H9 (cell line): ENCODE measurements at regions not wholly inside any gene's neighbourhood (a gene's known extent, or its start where the extent isn't known, plus 50 kb on each side); places are given as distances from the start of the nearest gene placed in this dataset.

ENCODE experiments used
- DNase-seq: peaks from one replicate; pipeline ENCODE4 v3.0.0-alpha.2; 2017
- H2AFZ ChIP-seq: one replicate; pipeline ENCODE4 v1.6.1; 2013; ENCODE audit warnings: mild to moderate bottlenecking, low read length, control low read depth, moderate library complexity
- H2AK5ac ChIP-seq: 2 replicates; pipeline ENCODE4 v1.6.1; 2013; ENCODE audit warnings: low read length, control low read depth, mixed read lengths; ENCODE audit not compliant: insufficient read length
- H2BK120ac ChIP-seq: one replicate; pipeline ENCODE4 v1.6.1; 2013; ENCODE audit warnings: low read depth, mild to moderate bottlenecking, low read length, control low read depth, inconsistent platforms; ENCODE audit not compliant: poor library complexity, severe bottlenecking
- H2BK12ac ChIP-seq: 2 replicates; pipeline ENCODE4 v1.6.1; 2013; ENCODE audit warnings: low read length, control low read depth, mixed read lengths, low read depth; ENCODE audit not compliant: insufficient read length
- H2BK15ac ChIP-seq: 2 replicates; pipeline ENCODE4 v1.6.1; 2013; ENCODE audit warnings: low read depth, low read length, control low read depth
- H2BK20ac ChIP-seq: one replicate; pipeline ENCODE4 v1.6.1; 2013; ENCODE audit warnings: low read depth, mild to moderate bottlenecking, low read length, control low read depth, inconsistent platforms; ENCODE audit not compliant: poor library complexity, severe bottlenecking
- H2BK5ac ChIP-seq: 2 replicates; pipeline ENCODE4 v1.6.1; 2013; ENCODE audit warnings: low read length, control low read depth, mixed read lengths; ENCODE audit not compliant: insufficient read length
- H3K14ac ChIP-seq: 2 replicates; pipeline ENCODE4 v1.6.1; 2013; ENCODE audit warnings: low read length, control low read depth; ENCODE audit not compliant: insufficient read depth
- H3K18ac ChIP-seq: 2 replicates; pipeline ENCODE4 v1.6.1; 2013; ENCODE audit warnings: low read depth, mild to moderate bottlenecking, mixed read lengths, low read length, control low read depth; ENCODE audit not compliant: insufficient read length
- H3K23ac ChIP-seq: 2 replicates; pipeline ENCODE4 v1.6.1; 2013; ENCODE audit warnings: low read length, control low read depth, mixed read lengths, low read depth; ENCODE audit not compliant: insufficient read length
- H3K23me2 ChIP-seq: 2 replicates; pipeline ENCODE4 v1.6.1; 2013; ENCODE audit warnings: low read depth, mild to moderate bottlenecking, mixed read lengths, low read length, control low read depth; ENCODE audit not compliant: insufficient read length, poor library complexity, severe bottlenecking
- H3K27ac ChIP-seq: 2 replicates; pipeline ENCODE4 v1.5.1; 2013; ENCODE audit warnings: low read length, control low read depth, mixed read lengths, low read depth; ENCODE audit not compliant: insufficient read length
- H3K27me3 ChIP-seq: 2 replicates; pipeline ENCODE4 v1.6.1; 2013; ENCODE audit warnings: low read length, control low read depth, inconsistent platforms; ENCODE audit not compliant: insufficient read depth
- H3K4ac ChIP-seq: 2 replicates; pipeline ENCODE4 v1.6.1; 2013; ENCODE audit warnings: low read depth, mild to moderate bottlenecking, control low read depth, inconsistent platforms, low read length, moderate library complexity
- H3K4me1 ChIP-seq: 2 replicates; pipeline ENCODE4 v1.6.1; 2013; ENCODE audit warnings: low read length, control low read depth, inconsistent platforms; ENCODE audit not compliant: insufficient read depth
- H3K4me2 ChIP-seq: 2 replicates; pipeline ENCODE4 v1.6.1; 2013; ENCODE audit warnings: low read length, control low read depth, mixed read lengths; ENCODE audit not compliant: insufficient read length, insufficient read depth
- H3K56ac ChIP-seq: 2 replicates; pipeline ENCODE4 v1.6.1; 2013; ENCODE audit warnings: low read depth, mild to moderate bottlenecking, mixed read lengths, low read length, control low read depth; ENCODE audit not compliant: insufficient read length
- H3K79me1 ChIP-seq: 2 replicates; pipeline ENCODE4 v1.6.1; 2013; ENCODE audit warnings: low read depth, mild to moderate bottlenecking, moderate library complexity, low read length, control low read depth, inconsistent platforms; ENCODE audit not compliant: insufficient read depth, poor library complexity, severe bottlenecking
- H3K79me2 ChIP-seq: 2 replicates; pipeline ENCODE4 v1.6.1; 2013; ENCODE audit warnings: low read length, control low read depth, inconsistent platforms; ENCODE audit not compliant: insufficient read depth
- H3K9ac ChIP-seq: 2 replicates; pipeline ENCODE4 v1.6.1; 2013; ENCODE audit warnings: low read length, control low read depth, mixed read lengths; ENCODE audit not compliant: insufficient read length; ENCODE audit errors: extremely low read depth
- H3K9me3 ChIP-seq: one replicate; pipeline ENCODE4 v1.6.1; 2013; ENCODE audit warnings: low read depth, low read length, inconsistent platforms; ENCODE audit not compliant: control insufficient read depth
- H3T11ph ChIP-seq: one replicate; pipeline ENCODE4 v1.6.1; 2013; ENCODE audit warnings: mild to moderate bottlenecking, low read length, control low read depth, inconsistent platforms
- H4K20me1 ChIP-seq: one replicate; pipeline ENCODE4 v1.6.1; 2013; ENCODE audit not compliant: control insufficient read depth, insufficient read length, insufficient read depth
- H4K5ac ChIP-seq: 2 replicates; pipeline ENCODE4 v1.6.1; 2013; ENCODE audit warnings: low read depth, mild to moderate bottlenecking, mixed read lengths, low read length, control low read depth; ENCODE audit not compliant: insufficient read length
- H4K8ac ChIP-seq: replicated peaks from 2 replicates; pipeline ENCODE4 v1.6.1; 2013; ENCODE audit warnings: low read length, control low read depth, mixed read lengths, low read depth; ENCODE audit not compliant: insufficient read length
- H4K91ac ChIP-seq: 2 replicates; pipeline ENCODE4 v1.6.1; 2013; ENCODE audit warnings: low read depth, mild to moderate bottlenecking, moderate library complexity, mixed read lengths, low read length, control low read depth; ENCODE audit not compliant: insufficient read length
- H3K27ac Mint-ChIP-seq, 3 experiments: 2 replicates in 2 of 3; 3 replicates in 1 of 3; pipeline ENCODE4 v1.8.0; 2020 to 2021; ENCODE audit warnings: mixed read lengths in 3 of 3, mild to moderate bottlenecking in 1 of 3, moderate library complexity in 1 of 3
- H3K27me3 Mint-ChIP-seq: 2 replicates; pipeline ENCODE4 v1.8.0; 2021; ENCODE audit warnings: low read depth, mild to moderate bottlenecking, moderate library complexity, mixed read lengths
- H3K36me3 Mint-ChIP-seq, 3 experiments: 2 replicates in 2 of 3; 3 replicates in 1 of 3; pipeline ENCODE4 v1.8.0; 2020 to 2021; ENCODE audit warnings: low read depth in 3 of 3, mixed read lengths in 3 of 3; ENCODE audit not compliant: insufficient read depth in 1 of 3
- H3K4me1 Mint-ChIP-seq, 2 experiments: 2 replicates each; pipeline ENCODE4 v1.8.0; 2020; ENCODE audit warnings: mixed read lengths in 2 of 2
- H3K4me3 Mint-ChIP-seq, 2 experiments: 2 replicates in 1 of 2; 3 replicates in 1 of 2; pipeline ENCODE4 v1.8.0; 2020 to 2021; ENCODE audit warnings: mild to moderate bottlenecking in 2 of 2, mixed read lengths in 2 of 2, moderate library complexity in 1 of 2
- H3K9me3 Mint-ChIP-seq, 2 experiments: 2 replicates in 1 of 2; 3 replicates in 1 of 2; pipeline ENCODE4 v1.8.0; 2020; ENCODE audit warnings: mild to moderate bottlenecking in 2 of 2, mixed read lengths in 2 of 2, moderate library complexity in 1 of 2
- CTCF ChIP-seq: fragments of 200-600 bp; sonication (generic); conservative IDR thresholded peaks from 3 replicates; pipeline ENCODE4 v1.8.0; 2021; ENCODE audit warnings: antibody characterized with exemption, mild to moderate bottlenecking
- WGBS: extraction: QIAGEN DNeasy Blood & Tissue Kit; methylation state at CpG from one replicate; pipeline ENCODE4 v1.1.7; 2013; ENCODE audit warnings: missing lambda C conversion rate, low lambda C conversion rate, mixed read lengths; ENCODE audit not compliant: insufficient read length; ENCODE audit errors: extremely low coverage; 5-methylcytosine and 5-hydroxymethylcytosine counted together

- H4K8ac ChIP-seq = no peak overlapping the region
- no peak overlapping the region for H3K14ac ChIP-seq
- H3K18ac ChIP-seq = no peak overlapping the region
- no peak overlapping the region for H3K4me3 Mint-ChIP-seq
- no peak overlapping the region for H2BK15ac ChIP-seq
- no peak overlapping the region for H2BK5ac ChIP-seq
- H3K9ac ChIP-seq = no peak overlapping the region
- H3K4ac ChIP-seq = no peak overlapping the region
- no peak overlapping the region for H4K5ac ChIP-seq
- H3K9me3 ChIP-seq = no peaks in the 10 kb centered on the region
- no peaks in the 10 kb centered on the region for H3K27me3 ChIP-seq
- H4K20me1 ChIP-seq = no peaks in the 10 kb centered on the region
- H3K23me2 ChIP-seq = no peaks in the 10 kb centered on the region
- H3K79me1 ChIP-seq = no peaks in the 10 kb centered on the region
- peaks cover 1 to 26% (median 6%) of the 10 kb centered on the region in 3 experiments; a peak in 4 of 7 replicates for H3K36me3 Mint-ChIP-seq
- no peak overlapping the region for H3K4me2 ChIP-seq
- no peak overlapping the region for H2AK5ac ChIP-seq
- H3T11ph ChIP-seq = no peak overlapping the region
- H3K56ac ChIP-seq = no peak overlapping the region
- no peak overlapping the region for H2AFZ ChIP-seq
- no peak for DNase-seq
- no peaks in the 10 kb centered on the region for H3K4me1 ChIP-seq
- H3K9me3 Mint-ChIP-seq = peaks cover 24 to 40% of the 10 kb centered on the region in 2 experiments
- WGBS = no CpG with 5 or more reads among the region's 12 CpGs
- no peak overlapping the region for H3K27ac Mint-ChIP-seq
- peaks cover 3% of the 10 kb centered on the region; the same call in 1 of the 2 replicates for H3K27me3 Mint-ChIP-seq
- H2BK120ac ChIP-seq = no peak overlapping the region
- peaks cover 0 to 5% of the 10 kb centered on the region in 2 experiments; a peak in 1 of 4 replicates for H3K4me1 Mint-ChIP-seq
- no peak overlapping the region for H2BK20ac ChIP-seq
- no peak overlapping the region for H2BK12ac ChIP-seq
- no peak overlapping the region for H4K91ac ChIP-seq
- H3K27ac ChIP-seq = no peak overlapping the region
- H3K79me2 ChIP-seq = no peaks in the 10 kb centered on the region
- no peak overlapping the region for H3K23ac ChIP-seq
- no peak for TF ChIP-seq CTCF
Observed at GRCh38 chr15:91376038-91376437, 276.0 kb downstream of the SV2B start.
